Neural progenitor cell (in vitro differentiated cells): ENCODE measurements at regions not wholly inside any gene's neighbourhood (a gene's known extent, or its start where the extent isn't known, plus 50 kb on each side); places are given as distances from the start of the nearest gene placed in this dataset.
"Not testable (repeated sequence)": the region's sequence is repeated elsewhere in the genome, so short reads cannot be mapped to it uniquely, and the experiment has no call there.

Experiments used
- DNase-seq: peaks from one replicate; pipeline ENCODE4 v3.0.0-alpha.2; 2016; ENCODE audit warnings: low spot score
- H2AFZ ChIP-seq: fragments of 200-600 bp; sonication (generic); replicated peaks from 2 replicates; pipeline ENCODE4 v1.6.1; 2016; ENCODE audit warnings: antibody characterized with exemption
- H3F3A ChIP-seq: fragments of 200-600 bp; sonication (generic); 2 replicates; pipeline ENCODE4 v1.6.1; 2016; ENCODE audit warnings: antibody characterized with exemption, low read depth
- H3K27ac ChIP-seq: fragments of 200-600 bp; sonication (generic); 2 replicates; pipeline ENCODE4 v1.5.1; 2016; ENCODE audit warnings: mild to moderate bottlenecking
- H3K27me3 ChIP-seq: fragments of 200-600 bp; sonication (generic); 2 replicates; pipeline ENCODE4 v1.6.1; 2016; ENCODE audit warnings: mild to moderate bottlenecking, moderate library complexity
- H3K36me3 ChIP-seq: fragments of 200-600 bp; sonication (generic); 2 replicates; pipeline ENCODE4 v1.5.1; 2016
- H3K4me1 ChIP-seq: fragments of 200-600 bp; sonication (generic); 2 replicates; pipeline ENCODE4 v1.6.1; 2016; ENCODE audit warnings: mixed run types
- H3K4me2 ChIP-seq: fragments of 200-600 bp; sonication (generic); 2 replicates; pipeline ENCODE4 v1.6.1; 2016
- H3K4me3 ChIP-seq: fragments of 200-600 bp; sonication (generic); 2 replicates; pipeline ENCODE4 v1.5.1; 2016
- H3K79me2 ChIP-seq: fragments of 200-600 bp; sonication (generic); 2 replicates; pipeline ENCODE4 v1.6.1; 2016; ENCODE audit warnings: low read depth
- H3K9ac ChIP-seq: fragments of 200-600 bp; sonication (generic); 2 replicates; pipeline ENCODE4 v1.6.1; 2016
- H3K9me3 ChIP-seq: fragments of 200-600 bp; sonication (generic); 2 replicates; pipeline ENCODE4 v1.5.1; 2016; ENCODE audit warnings: low read depth
- H4K20me1 ChIP-seq: fragments of 200-600 bp; sonication (generic); 2 replicates; pipeline ENCODE4 v1.6.1; 2016; ENCODE audit warnings: low read depth
- H3K27ac Mint-ChIP-seq: 3 replicates; pipeline ENCODE4 v1.8.0; 2021; ENCODE audit warnings: mixed read lengths
- H3K27me3 Mint-ChIP-seq: 2 replicates; pipeline ENCODE4 v1.8.0; 2022; ENCODE audit warnings: low read depth, mild to moderate bottlenecking, inconsistent platforms, moderate library complexity, mixed read lengths; ENCODE audit not compliant: insufficient read depth
- H3K36me3 Mint-ChIP-seq: 3 replicates; pipeline ENCODE4 v1.8.0; 2021; ENCODE audit warnings: mixed read lengths
- H3K4me1 Mint-ChIP-seq: 3 replicates; pipeline ENCODE4 v1.8.0; 2021; ENCODE audit warnings: mixed read lengths
- H3K4me3 Mint-ChIP-seq: 3 replicates; pipeline ENCODE4 v1.8.0; 2021; ENCODE audit warnings: mild to moderate bottlenecking, moderate library complexity, mixed read lengths
- H3K9me3 Mint-ChIP-seq: 3 replicates; pipeline ENCODE4 v1.8.0; 2020; ENCODE audit warnings: mixed read lengths
- EZH2 ChIP-seq: fragments of 200-600 bp; sonication (generic); IDR thresholded peaks from 2 replicates; pipeline ENCODE4 v1.6.1; 2017; ENCODE audit warnings: antibody characterized with exemption, mild to moderate bottlenecking, moderate library complexity
- EZH2phosphoT487 ChIP-seq: fragments of 200-600 bp; sonication (generic); IDR thresholded peaks from 2 replicates; pipeline ENCODE4 v1.6.1; 2017; ENCODE audit warnings: antibody characterized with exemption
- TF ChIP-seq, protein P1 (sequence below): fragments of 200-600 bp; sonication (generic); IDR thresholded peaks from 2 replicates; pipeline ENCODE4 v1.5.1; 2017; ENCODE audit warnings: antibody characterized with exemption, mild to moderate bottlenecking

GRCh38 chr11:69877235-69877634 lies 58.0 kb upstream of the FGF3 start:
- Histone ChIP-seq H3K79me2 (no peaks in the 10 kb centered on the region), H3F3A (peaks cover 6% of the 10 kb centered on the region), H2AFZ (no peak overlapping the region), H3K4me1 (peaks cover 18% of the 10 kb centered on the region), H3K4me2 (no peak overlapping the region), H3K9ac (no peak overlapping the region), H3K4me3 (no peak overlapping the region), H4K20me1 (no peaks in the 10 kb centered on the region), H3K27me3 (no peaks in the 10 kb centered on the region), H3K36me3 (no peaks in the 10 kb centered on the region), H3K9me3 (no peaks in the 10 kb centered on the region), H3K27ac (no peak overlapping the region)
- H3K36me3 Mint-ChIP-seq: no peaks in the 10 kb centered on the region
- TF ChIP-seq, protein P1, sequence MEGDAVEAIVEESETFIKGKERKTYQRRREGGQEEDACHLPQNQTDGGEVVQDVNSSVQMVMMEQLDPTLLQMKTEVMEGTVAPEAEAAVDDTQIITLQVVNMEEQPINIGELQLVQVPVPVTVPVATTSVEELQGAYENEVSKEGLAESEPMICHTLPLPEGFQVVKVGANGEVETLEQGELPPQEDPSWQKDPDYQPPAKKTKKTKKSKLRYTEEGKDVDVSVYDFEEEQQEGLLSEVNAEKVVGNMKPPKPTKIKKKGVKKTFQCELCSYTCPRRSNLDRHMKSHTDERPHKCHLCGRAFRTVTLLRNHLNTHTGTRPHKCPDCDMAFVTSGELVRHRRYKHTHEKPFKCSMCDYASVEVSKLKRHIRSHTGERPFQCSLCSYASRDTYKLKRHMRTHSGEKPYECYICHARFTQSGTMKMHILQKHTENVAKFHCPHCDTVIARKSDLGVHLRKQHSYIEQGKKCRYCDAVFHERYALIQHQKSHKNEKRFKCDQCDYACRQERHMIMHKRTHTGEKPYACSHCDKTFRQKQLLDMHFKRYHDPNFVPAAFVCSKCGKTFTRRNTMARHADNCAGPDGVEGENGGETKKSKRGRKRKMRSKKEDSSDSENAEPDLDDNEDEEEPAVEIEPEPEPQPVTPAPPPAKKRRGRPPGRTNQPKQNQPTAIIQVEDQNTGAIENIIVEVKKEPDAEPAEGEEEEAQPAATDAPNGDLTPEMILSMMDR: no peak
- TF ChIP-seq EZH2phosphoT487: no peak
- no peak for TF ChIP-seq EZH2
- H3K27me3 Mint-ChIP-seq: peaks cover 8% of the 10 kb centered on the region
- peaks cover 4% of the 10 kb centered on the region for H3K9me3 Mint-ChIP-seq
- no peak overlapping the region for H3K4me3 Mint-ChIP-seq
- no peak for DNase-seq
- no peak overlapping the region for H3K27ac Mint-ChIP-seq
- H3K4me1 Mint-ChIP-seq: peaks cover 20% of the 10 kb centered on the region

GRCh38 chr11:69877704-69878103 lies 58.5 kb upstream of the FGF3 start:
- not testable (repeated sequence) for H4K20me1 ChIP-seq, H3F3A ChIP-seq, DNase-seq, H3K9ac ChIP-seq, H3K9me3 Mint-ChIP-seq, H3K36me3 ChIP-seq, H3K4me3 Mint-ChIP-seq, H3K4me2 ChIP-seq, H3K36me3 Mint-ChIP-seq, H3K4me3 ChIP-seq, H3K27me3 ChIP-seq, H3K27ac ChIP-seq, H3K27me3 Mint-ChIP-seq, H3K27ac Mint-ChIP-seq, H2AFZ ChIP-seq, H3K9me3 ChIP-seq, H3K79me2 ChIP-seq
- peaks cover 18% of the 10 kb centered on the region for H3K4me1 ChIP-seq
- peaks cover 17% of the 10 kb centered on the region for H3K4me1 Mint-ChIP-seq

- H3K4me2 ChIP-seq: no peak overlapping the region
- H2AFZ ChIP-seq: no peak overlapping the region
- H3K4me3 ChIP-seq: no peak overlapping the region
- no peaks in the 10 kb centered on the region for H3K36me3 ChIP-seq
- H3K27me3 ChIP-seq: no peaks in the 10 kb centered on the region
- H3K9me3 ChIP-seq: no peaks in the 10 kb centered on the region
- H3K27ac ChIP-seq: no peak overlapping the region
- peaks cover 6% of the 10 kb centered on the region for H3F3A ChIP-seq
- H3K4me1 ChIP-seq: peaks cover 18% of the 10 kb centered on the region
- no peak for DNase-seq
- no peak for TF ChIP-seq EZH2
- no peak for TF ChIP-seq EZH2phosphoT487
- TF ChIP-seq, protein P1: no peak
- Mint-ChIP-seq H3K27ac (no peak overlapping the region), H3K4me1 (peaks cover 16% of the 10 kb centered on the region), H3K27me3 (peaks cover 5% of the 10 kb centered on the region), H3K36me3 (no peaks in the 10 kb centered on the region), H3K4me3 (no peak overlapping the region), H3K9me3 (no peaks in the 10 kb centered on the region)
- H3K9ac ChIP-seq: no peak overlapping the region
- H3K79me2 ChIP-seq: no peaks in the 10 kb centered on the region
- no peaks in the 10 kb centered on the region for H4K20me1 ChIP-seq
Observed at GRCh38 chr11:69878144-69878883, 59.1 kb upstream of the FGF3 start.

DNA sequence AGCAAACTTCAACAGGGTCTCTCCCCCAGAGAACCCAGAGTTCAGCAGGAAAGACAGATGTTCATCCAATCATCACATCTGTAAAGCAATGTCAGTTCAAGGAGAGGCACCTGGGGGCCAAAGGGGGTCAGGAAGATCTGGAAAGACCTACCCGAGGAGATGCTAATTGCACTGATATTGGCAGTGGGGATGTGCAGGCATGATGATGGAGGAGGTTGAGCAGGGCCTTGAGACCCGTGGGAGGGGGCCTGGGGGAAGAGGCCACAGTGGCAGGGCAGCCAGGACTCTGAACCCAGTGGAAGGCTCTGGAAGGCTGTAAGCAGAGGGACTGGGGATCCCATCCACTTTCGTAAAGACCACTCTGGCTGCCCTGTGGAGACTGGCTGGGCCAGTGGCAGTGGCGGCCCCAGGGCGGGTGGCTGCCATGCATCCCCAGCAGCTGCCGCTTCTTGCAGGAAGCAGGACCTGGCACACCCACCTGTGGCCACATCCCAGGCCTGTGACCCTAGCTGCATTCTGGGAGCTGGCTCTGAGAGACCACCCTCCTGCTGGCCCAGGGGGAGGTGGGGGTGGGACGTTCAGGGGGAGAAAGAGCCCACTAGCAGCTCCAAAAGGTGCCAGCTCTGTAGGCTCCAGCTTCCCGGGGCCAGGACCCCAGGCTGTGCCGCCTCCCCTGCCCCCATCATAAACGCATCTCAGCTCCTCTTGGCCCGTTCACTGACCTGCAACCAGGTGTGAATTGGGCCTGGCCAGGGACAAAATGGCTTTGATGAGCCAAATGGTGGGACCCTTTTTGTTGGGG lies 59.9 kb upstream of the FGF3 start:
- TF ChIP-seq, protein P1: no peak
- no peak for TF ChIP-seq EZH2
- TF ChIP-seq EZH2phosphoT487: no peak
- H3K27ac ChIP-seq: no peak overlapping the region
- Mint-ChIP-seq H3K27me3 (peaks cover 7% of the 10 kb centered on the region), H3K9me3 (no peaks in the 10 kb centered on the region), H3K4me3 (no peak overlapping the region), H3K36me3 (no peaks in the 10 kb centered on the region), H3K4me1 (peaks cover 18% of the 10 kb centered on the region), H3K27ac (peak overlapping the region; percentile 10)
- H3K4me2 ChIP-seq: peak overlapping the region; percentile 13
- H3K4me1 ChIP-seq: peaks cover 18% of the 10 kb centered on the region
- H3F3A ChIP-seq: peaks cover 6% of the 10 kb centered on the region
- no peak overlapping the region for H3K9ac ChIP-seq
- no peaks in the 10 kb centered on the region for H3K79me2 ChIP-seq
- no peaks in the 10 kb centered on the region for H3K27me3 ChIP-seq
- no peak overlapping the region for H2AFZ ChIP-seq
- H4K20me1 ChIP-seq: no peaks in the 10 kb centered on the region
- H3K4me3 ChIP-seq: no peak overlapping the region
- DNase-seq: no peak
- no peaks in the 10 kb centered on the region for H3K36me3 ChIP-seq
- no peaks in the 10 kb centered on the region for H3K9me3 ChIP-seq
